ENCODE measurements at regions not wholly inside any gene's neighbourhood (a gene's known extent, or its start where the extent isn't known, plus 50 kb on each side); places are given as distances from the start of the nearest gene placed in this dataset.

DNA sequence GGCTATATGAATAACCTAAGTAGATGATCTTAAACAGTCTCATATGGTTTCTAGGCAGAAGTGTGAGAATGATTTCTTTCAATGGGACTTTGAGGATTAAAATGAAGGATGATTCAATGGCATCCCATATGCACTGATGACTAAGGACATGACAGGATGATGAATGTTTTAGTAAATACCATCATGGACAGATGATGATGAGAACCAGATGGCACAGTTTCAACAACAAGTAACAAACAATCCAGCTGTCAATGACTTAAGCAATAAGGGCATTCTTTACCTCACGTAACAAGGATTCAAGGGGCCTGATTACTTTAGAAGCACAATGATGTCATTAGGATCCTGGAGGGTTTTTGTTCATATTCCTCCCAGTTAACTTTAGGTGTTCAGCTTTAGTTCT, 2678.4 kb downstream of the PCDH9 start:
- TF ChIP-seq EGR1 (IDR thresholded peaks at IDR 0.05) (no peak), RAD21 (IDR thresholded peaks at IDR 0.05; ENCODE audit: low read depth) (no peak), YY1 (IDR thresholded peaks at IDR 0.05; ENCODE audit: low read depth) (no peak), CEBPB (IDR thresholded peaks at IDR 0.05) (no peak), EP300 (IDR thresholded peaks at IDR 0.05; ENCODE audit: borderline replicate concordance) (no peak)
- TF ChIP-seq, protein P1, sequence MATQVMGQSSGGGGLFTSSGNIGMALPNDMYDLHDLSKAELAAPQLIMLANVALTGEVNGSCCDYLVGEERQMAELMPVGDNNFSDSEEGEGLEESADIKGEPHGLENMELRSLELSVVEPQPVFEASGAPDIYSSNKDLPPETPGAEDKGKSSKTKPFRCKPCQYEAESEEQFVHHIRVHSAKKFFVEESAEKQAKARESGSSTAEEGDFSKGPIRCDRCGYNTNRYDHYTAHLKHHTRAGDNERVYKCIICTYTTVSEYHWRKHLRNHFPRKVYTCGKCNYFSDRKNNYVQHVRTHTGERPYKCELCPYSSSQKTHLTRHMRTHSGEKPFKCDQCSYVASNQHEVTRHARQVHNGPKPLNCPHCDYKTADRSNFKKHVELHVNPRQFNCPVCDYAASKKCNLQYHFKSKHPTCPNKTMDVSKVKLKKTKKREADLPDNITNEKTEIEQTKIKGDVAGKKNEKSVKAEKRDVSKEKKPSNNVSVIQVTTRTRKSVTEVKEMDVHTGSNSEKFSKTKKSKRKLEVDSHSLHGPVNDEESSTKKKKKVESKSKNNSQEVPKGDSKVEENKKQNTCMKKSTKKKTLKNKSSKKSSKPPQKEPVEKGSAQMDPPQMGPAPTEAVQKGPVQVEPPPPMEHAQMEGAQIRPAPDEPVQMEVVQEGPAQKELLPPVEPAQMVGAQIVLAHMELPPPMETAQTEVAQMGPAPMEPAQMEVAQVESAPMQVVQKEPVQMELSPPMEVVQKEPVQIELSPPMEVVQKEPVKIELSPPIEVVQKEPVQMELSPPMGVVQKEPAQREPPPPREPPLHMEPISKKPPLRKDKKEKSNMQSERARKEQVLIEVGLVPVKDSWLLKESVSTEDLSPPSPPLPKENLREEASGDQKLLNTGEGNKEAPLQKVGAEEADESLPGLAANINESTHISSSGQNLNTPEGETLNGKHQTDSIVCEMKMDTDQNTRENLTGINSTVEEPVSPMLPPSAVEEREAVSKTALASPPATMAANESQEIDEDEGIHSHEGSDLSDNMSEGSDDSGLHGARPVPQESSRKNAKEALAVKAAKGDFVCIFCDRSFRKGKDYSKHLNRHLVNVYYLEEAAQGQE (IDR thresholded peaks at IDR 0.05; ENCODE audit: low read depth), result no peak
- TF ChIP-seq, protein P2, sequence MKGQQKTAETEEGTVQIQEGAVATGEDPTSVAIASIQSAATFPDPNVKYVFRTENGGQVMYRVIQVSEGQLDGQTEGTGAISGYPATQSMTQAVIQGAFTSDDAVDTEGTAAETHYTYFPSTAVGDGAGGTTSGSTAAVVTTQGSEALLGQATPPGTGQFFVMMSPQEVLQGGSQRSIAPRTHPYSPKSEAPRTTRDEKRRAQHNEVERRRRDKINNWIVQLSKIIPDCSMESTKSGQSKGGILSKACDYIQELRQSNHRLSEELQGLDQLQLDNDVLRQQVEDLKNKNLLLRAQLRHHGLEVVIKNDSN (IDR thresholded peaks at IDR 0.05), result no peak
- TF ChIP-seq, protein P3, sequence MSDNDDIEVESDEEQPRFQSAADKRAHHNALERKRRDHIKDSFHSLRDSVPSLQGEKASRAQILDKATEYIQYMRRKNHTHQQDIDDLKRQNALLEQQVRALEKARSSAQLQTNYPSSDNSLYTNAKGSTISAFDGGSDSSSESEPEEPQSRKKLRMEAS (IDR thresholded peaks at IDR 0.05), result no peak
